ENCODE measurements at regions not wholly inside any gene's neighbourhood (a gene's known extent, or its start where the extent isn't known, plus 50 kb on each side); places are given as distances from the start of the nearest gene placed in this dataset.

GRCh38 chr6:126531286-126531685, 191.4 kb downstream of the CENPW start:
- Histone ChIP-seq H2AFZ (replicated peaks; ENCODE audit: low read length, poor library complexity) (no peak overlapping the region), H2AK9ac (replicated peaks; ENCODE audit: low read depth, low read length, poor library complexity) (no peak overlapping the region), H3K23ac (ENCODE audit: low read depth, low read length) (no peak overlapping the region), H2BK15ac (ENCODE audit: low read depth, low read length) (no peak overlapping the region), H3K9me1 (ENCODE audit: insufficient read depth, low read length) (no peaks in the 10 kb centered on the region), H2AK5ac (ENCODE audit: low read depth, low read length) (no peak overlapping the region), H2BK20ac (ENCODE audit: low read depth, low read length) (no peak overlapping the region), H3K4ac (ENCODE audit: low read depth, low read length) (no peak overlapping the region), H3K4me3 (ENCODE audit: insufficient read depth, low read depth, low read length) (no peak overlapping the region), H4K8ac (ENCODE audit: low read depth in 2 of 2, low read length in 2 of 2) (no peak overlapping the region), H3K4me2 (ENCODE audit: low read depth, low read length) (no peak overlapping the region), H4K5ac (ENCODE audit: low read depth, low read length) (no peak overlapping the region), H3K27ac (ENCODE audit: insufficient read depth, low read length) (no peak overlapping the region), H3K9ac (ENCODE audit: low read depth, low read length) (no peak overlapping the region), H3K9me3 (ENCODE audit: control insufficient read depth, insufficient read depth, low read length) (no peaks in the 10 kb centered on the region), H3K79me1 (ENCODE audit: low read depth in 1 of 2, low read length in 2 of 2) (no peaks in the 10 kb centered on the region), H3K27me3 (ENCODE audit: control insufficient read depth, insufficient read depth, low read length) (no peaks in the 10 kb centered on the region), H3K56ac (ENCODE audit: extremely low read depth, insufficient read depth, low read length) (no peak overlapping the region), H4K20me1 (ENCODE audit: insufficient read depth, low read length) (no peaks in the 10 kb centered on the region), H3K4me1 (ENCODE audit: control insufficient read depth, insufficient read depth, low read length) (no peaks in the 10 kb centered on the region), H3K18ac (ENCODE audit: low read depth, low read length) (no peak overlapping the region), H4K91ac (ENCODE audit: insufficient read depth, low read depth, low read length) (no peak overlapping the region), H2BK5ac (ENCODE audit: low read depth, low read length, poor library complexity, severe bottlenecking) (no peak overlapping the region), H3K14ac (replicated peaks; ENCODE audit: low read depth, low read length) (no peak overlapping the region), H3K36me3 (ENCODE audit: control insufficient read depth, insufficient read depth, low read length) (no peaks in the 10 kb centered on the region), H2BK120ac (ENCODE audit: low read depth, low read length) (no peak overlapping the region)
- in situ Hi-C loops (cut with MboI; ENCODE audit: low sequenced_read_pairs): no loop called here
- intact Hi-C loops (cut with micrococcal nuclease): no loop called here
- POLR2A ChIA-PET (ENCODE audit: unreplicated experiment): no interaction called here
- ATAC-seq (ENCODE audit: low read depth) (no peak), DNase-seq (no peak)
- CTCF ChIA-PET: no interaction called here
- BruUV-seq (replicated peaks): no TSS peak
- dilution Hi-C loops (cut with HindIII; ENCODE audit: low sequenced_read_pairs, unreplicated experiment): no loop called here
- TF ChIP-seq MAFK (IDR thresholded peaks at IDR 0.05; ENCODE audit: low read depth, low read length) (no peak), RFX5 (IDR thresholded peaks at IDR 0.05; ENCODE audit: low read depth, low read length) (no peak), BHLHE40 (IDR thresholded peaks at IDR 0.05; ENCODE audit: low read depth, low read length) (no peak)
